KMS-11 (cell line): ENCODE measurements at regions not wholly inside any gene's neighbourhood (a gene's known extent, or its start where the extent isn't known, plus 50 kb on each side); places are given as distances from the start of the nearest gene placed in this dataset.

Experiments
- H2AFZ ChIP-seq: fragments of 200-600 bp; sonication (generic); 2 replicates; pipeline ENCODE4 v1.6.1; 2016; ENCODE audit warnings: antibody characterized with exemption, mixed run types, low read depth
- H3K27ac ChIP-seq: fragments of 200-600 bp; sonication (generic); 2 replicates; pipeline ENCODE4 v1.6.1; 2016; ENCODE audit warnings: mild to moderate bottlenecking, mixed run types
- H3K27me3 ChIP-seq: fragments of 200-600 bp; sonication (generic); 2 replicates; pipeline ENCODE4 v1.6.1; 2017; ENCODE audit warnings: mild to moderate bottlenecking, low read depth, mixed run types, moderate library complexity; ENCODE audit not compliant: insufficient read depth
- H3K36me3 ChIP-seq: fragments of 200-600 bp; sonication (generic); 2 replicates; pipeline ENCODE4 v1.6.1; 2017; ENCODE audit warnings: mild to moderate bottlenecking, mixed run types; ENCODE audit not compliant: insufficient read depth
- H3K4me1 ChIP-seq: fragments of 200-600 bp; sonication (generic); 2 replicates; pipeline ENCODE4 v1.6.1; 2016; ENCODE audit warnings: mild to moderate bottlenecking, low read depth, mixed run types; ENCODE audit not compliant: poor library complexity, severe bottlenecking
- H3K4me2 ChIP-seq: fragments of 200-600 bp; sonication (generic); 2 replicates; pipeline ENCODE4 v1.7.0; 2016; ENCODE audit warnings: mild to moderate bottlenecking, mixed run types
- H3K4me3 ChIP-seq: fragments of 200-600 bp; sonication (generic); IDR thresholded peaks from 2 replicates; pipeline ENCODE4 v1.6.1; 2017; ENCODE audit warnings: low read depth, low read length, mixed read lengths; ENCODE audit not compliant: insufficient read depth
- H3K79me2 ChIP-seq: fragments of 200-600 bp; sonication (generic); 2 replicates; pipeline ENCODE4 v1.6.1; 2016; ENCODE audit warnings: low read depth, mixed run types; ENCODE audit not compliant: insufficient read depth
- H3K9ac ChIP-seq: fragments of 200-600 bp; sonication (generic); 2 replicates; pipeline ENCODE4 v1.6.1; 2016; ENCODE audit warnings: mild to moderate bottlenecking, mixed run types
- H4K20me1 ChIP-seq: fragments of 200-600 bp; sonication (generic); 2 replicates; pipeline ENCODE4 v1.6.1; 2016; ENCODE audit warnings: mild to moderate bottlenecking, mixed run types; ENCODE audit not compliant: insufficient read depth
- TF ChIP-seq, protein P1 (sequence below): fragments of 200-600 bp; sonication (generic); conservative IDR thresholded peaks from 2 replicates; pipeline ENCODE4 v1.6.1; 2017; ENCODE audit warnings: low read depth, mild to moderate bottlenecking, antibody characterized with exemption, low read length, moderate library complexity, mixed read lengths

DNA sequence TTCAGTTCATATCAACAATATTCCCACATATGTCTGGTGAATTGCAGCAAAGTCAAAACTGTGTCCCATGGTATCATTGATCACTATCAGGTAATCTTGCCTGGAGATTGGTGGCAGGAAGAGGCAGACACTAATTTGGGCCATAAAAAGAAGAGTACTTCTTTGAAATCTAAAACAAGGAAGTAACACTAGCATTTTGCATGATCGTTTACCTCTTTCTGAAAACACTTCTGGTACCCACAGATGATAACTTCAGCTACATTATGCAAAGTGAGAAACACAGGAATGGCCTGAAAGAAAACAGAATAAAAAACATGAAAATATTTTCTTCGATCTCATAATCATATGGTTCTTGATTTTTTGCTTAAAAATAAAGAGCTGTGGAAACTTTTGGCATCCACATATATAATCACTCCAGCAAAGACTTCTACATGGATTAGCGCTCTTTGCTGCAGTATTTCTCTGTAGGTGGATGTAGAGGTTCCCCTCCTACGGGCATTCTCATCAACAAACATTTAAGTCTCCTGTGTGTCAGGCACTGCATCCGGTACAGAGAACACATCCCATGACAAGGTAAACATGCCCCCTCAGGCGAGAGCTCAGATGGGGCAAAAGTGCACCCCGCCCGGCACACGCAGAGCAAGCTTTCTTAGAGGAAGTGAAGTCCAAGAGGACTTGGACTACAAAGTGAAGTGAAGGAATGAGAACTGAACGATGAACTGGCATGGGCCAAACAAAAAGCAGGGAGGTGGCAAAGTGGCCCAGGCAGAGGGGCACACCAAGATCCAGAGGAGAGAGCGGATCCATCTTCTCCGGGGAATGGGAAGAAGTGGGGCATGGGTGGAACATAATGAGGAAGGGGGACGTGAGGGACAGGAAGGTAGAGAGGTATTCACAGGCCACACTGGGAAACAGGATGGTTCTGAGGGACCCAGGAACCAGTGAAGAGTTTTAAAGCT lies 68.0 kb upstream of the RIOK3 start:
- Histone ChIP-seq H3K27me3 (no peaks in the 10 kb centered on the region), H3K27ac (no peak overlapping the region), H3K4me3 (no peak overlapping the region), H3K36me3 (no peaks in the 10 kb centered on the region), H3K9ac (no peak overlapping the region), H3K4me1 (peaks cover 4% of the 10 kb centered on the region), H3K79me2 (no peaks in the 10 kb centered on the region), H4K20me1 (no peaks in the 10 kb centered on the region), H2AFZ (no peak overlapping the region), H3K4me2 (no peak overlapping the region)
- TF ChIP-seq, protein P1, sequence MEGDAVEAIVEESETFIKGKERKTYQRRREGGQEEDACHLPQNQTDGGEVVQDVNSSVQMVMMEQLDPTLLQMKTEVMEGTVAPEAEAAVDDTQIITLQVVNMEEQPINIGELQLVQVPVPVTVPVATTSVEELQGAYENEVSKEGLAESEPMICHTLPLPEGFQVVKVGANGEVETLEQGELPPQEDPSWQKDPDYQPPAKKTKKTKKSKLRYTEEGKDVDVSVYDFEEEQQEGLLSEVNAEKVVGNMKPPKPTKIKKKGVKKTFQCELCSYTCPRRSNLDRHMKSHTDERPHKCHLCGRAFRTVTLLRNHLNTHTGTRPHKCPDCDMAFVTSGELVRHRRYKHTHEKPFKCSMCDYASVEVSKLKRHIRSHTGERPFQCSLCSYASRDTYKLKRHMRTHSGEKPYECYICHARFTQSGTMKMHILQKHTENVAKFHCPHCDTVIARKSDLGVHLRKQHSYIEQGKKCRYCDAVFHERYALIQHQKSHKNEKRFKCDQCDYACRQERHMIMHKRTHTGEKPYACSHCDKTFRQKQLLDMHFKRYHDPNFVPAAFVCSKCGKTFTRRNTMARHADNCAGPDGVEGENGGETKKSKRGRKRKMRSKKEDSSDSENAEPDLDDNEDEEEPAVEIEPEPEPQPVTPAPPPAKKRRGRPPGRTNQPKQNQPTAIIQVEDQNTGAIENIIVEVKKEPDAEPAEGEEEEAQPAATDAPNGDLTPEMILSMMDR, result no peak

DNA sequence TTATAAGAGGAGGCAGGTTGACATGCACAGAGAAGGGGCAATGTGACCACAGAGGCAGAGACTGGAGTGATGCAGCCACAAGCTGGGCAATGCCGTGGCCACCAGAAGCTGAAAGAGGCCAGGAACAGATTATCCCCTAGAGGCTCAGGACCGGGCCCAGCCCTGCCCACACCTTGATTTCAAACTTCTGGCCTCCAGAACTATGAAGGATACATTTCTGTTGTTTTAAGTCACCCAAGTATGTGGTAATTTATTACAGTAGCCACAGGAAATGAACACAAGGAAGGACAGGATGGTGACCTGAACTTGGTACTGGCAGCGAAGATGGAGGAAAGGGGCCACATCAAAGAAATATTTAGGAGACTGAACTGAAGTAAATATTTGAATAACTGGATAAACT lies 66.8 kb upstream of the RIOK3 start:
- H3K36me3 ChIP-seq, result no peaks in the 10 kb centered on the region
- H3K4me2 ChIP-seq, result no peak overlapping the region
- no peak overlapping the region for H2AFZ ChIP-seq
- H3K4me1 ChIP-seq, result no peaks in the 10 kb centered on the region
- TF ChIP-seq, protein P1, result no peak
- no peak overlapping the region for H3K9ac ChIP-seq
- H3K27ac ChIP-seq, result no peak overlapping the region
- H3K27me3 ChIP-seq, result no peaks in the 10 kb centered on the region
- H3K4me3 ChIP-seq, result no peak overlapping the region
- no peaks in the 10 kb centered on the region for H3K79me2 ChIP-seq
- H4K20me1 ChIP-seq, result no peaks in the 10 kb centered on the region

GRCh38 chr18:23387265-23387664 lies 65.8 kb upstream of the RIOK3 start:
- Histone ChIP-seq H3K4me1 (no peaks in the 10 kb centered on the region), H3K27ac (no peak overlapping the region), H2AFZ (no peak overlapping the region), H4K20me1 (no peaks in the 10 kb centered on the region), H3K36me3 (no peaks in the 10 kb centered on the region), H3K4me2 (no peak overlapping the region), H3K27me3 (no peaks in the 10 kb centered on the region), H3K9ac (no peak overlapping the region), H3K79me2 (no peaks in the 10 kb centered on the region), H3K4me3 (no peak overlapping the region)
- TF ChIP-seq, protein P1, result no peak

GRCh38 chr18:23388357-23388756 lies 64.7 kb upstream of the RIOK3 start:
- Histone ChIP-seq H3K27ac (no peak overlapping the region), H2AFZ (no peak overlapping the region)
- TF ChIP-seq, protein P1, result no peak

More at GRCh38 chr18:23388357-23388756, 64.7 kb upstream of the RIOK3 start:
- no peaks in the 10 kb centered on the region for H3K27me3 ChIP-seq
- no peak overlapping the region for H3K4me2 ChIP-seq
- no peaks in the 10 kb centered on the region for H3K79me2 ChIP-seq
- H3K9ac ChIP-seq, result no peak overlapping the region
- H3K4me1 ChIP-seq, result no peaks in the 10 kb centered on the region
- no peaks in the 10 kb centered on the region for H4K20me1 ChIP-seq
- no peaks in the 10 kb centered on the region for H3K36me3 ChIP-seq
- no peak overlapping the region for H3K4me3 ChIP-seq
